ENCODE measurements at regions not wholly inside any gene's neighbourhood (a gene's known extent, or its start where the extent isn't known, plus 50 kb on each side); places are given as distances from the start of the nearest gene placed in this dataset.
"Not testable (repeated sequence)": the region's sequence is repeated elsewhere in the genome, so short reads cannot be mapped to it uniquely, and the experiment has no call there.

DNA sequence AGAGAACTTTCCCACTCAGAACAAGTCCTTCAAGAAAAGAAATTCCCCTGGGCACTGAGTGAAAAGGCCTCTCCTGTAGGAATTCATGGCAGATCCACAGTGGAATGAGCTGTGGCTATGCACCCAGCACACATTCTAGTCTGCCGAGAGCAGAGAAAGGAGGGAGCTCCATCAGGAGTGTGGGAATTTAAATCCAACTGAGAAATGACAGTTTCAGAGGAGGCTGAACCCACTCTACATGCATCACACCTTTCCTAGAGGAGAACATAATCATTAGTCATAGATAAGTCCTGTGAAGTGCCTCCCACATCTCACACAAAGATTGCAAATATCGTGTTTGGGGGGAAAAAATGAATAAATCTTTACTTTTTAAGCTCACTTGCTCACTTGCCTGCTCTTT is 530.2 kb upstream of the HTR1E start:
- ATAC-seq (ENCODE audit: low read depth), result no peak
- Histone ChIP-seq H3K9me3 (ENCODE audit: severe bottlenecking) (no peaks in the 10 kb centered on the region), H3K4me1 (ENCODE audit: insufficient read depth, poor library complexity, severe bottlenecking) (no peaks in the 10 kb centered on the region), H3K36me3 (ENCODE audit: low read depth) (no peaks in the 10 kb centered on the region), H3K27me3 (ENCODE audit: insufficient read depth, poor library complexity, severe bottlenecking) (no peaks in the 10 kb centered on the region), H3K27ac (ENCODE audit: poor library complexity, severe bottlenecking) (no peak overlapping the region), H3K4me3 (ENCODE audit: severe bottlenecking) (no peak overlapping the region)
- TF ChIP-seq, protein P1, sequence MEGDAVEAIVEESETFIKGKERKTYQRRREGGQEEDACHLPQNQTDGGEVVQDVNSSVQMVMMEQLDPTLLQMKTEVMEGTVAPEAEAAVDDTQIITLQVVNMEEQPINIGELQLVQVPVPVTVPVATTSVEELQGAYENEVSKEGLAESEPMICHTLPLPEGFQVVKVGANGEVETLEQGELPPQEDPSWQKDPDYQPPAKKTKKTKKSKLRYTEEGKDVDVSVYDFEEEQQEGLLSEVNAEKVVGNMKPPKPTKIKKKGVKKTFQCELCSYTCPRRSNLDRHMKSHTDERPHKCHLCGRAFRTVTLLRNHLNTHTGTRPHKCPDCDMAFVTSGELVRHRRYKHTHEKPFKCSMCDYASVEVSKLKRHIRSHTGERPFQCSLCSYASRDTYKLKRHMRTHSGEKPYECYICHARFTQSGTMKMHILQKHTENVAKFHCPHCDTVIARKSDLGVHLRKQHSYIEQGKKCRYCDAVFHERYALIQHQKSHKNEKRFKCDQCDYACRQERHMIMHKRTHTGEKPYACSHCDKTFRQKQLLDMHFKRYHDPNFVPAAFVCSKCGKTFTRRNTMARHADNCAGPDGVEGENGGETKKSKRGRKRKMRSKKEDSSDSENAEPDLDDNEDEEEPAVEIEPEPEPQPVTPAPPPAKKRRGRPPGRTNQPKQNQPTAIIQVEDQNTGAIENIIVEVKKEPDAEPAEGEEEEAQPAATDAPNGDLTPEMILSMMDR (IDR thresholded peaks at IDR 0.05; ENCODE audit: poor library complexity, severe bottlenecking), result no peak
- no peak for DNase-seq (ENCODE audit: low spot score)

DNA sequence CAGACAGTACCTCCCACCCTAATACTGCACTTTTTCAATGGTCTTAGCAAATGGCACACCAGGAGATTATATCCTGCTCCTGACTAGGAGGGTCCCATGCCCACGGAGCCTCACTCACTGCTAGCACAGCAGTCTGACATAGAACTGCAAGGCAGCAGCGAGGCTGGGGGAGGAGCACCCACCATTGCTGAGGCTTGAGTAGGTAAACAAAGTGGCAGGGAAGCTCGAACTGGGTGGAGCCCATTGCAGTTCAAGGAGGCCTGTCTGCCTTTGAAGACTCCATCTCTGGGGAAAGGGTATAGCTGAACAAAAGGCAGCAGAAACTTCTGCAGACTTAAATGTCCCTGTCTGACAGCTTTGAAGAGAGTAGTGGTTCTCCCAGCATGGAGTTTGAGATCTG is 544.5 kb upstream of the HTR1E start:
- H3K4me3 ChIP-seq (ENCODE audit: severe bottlenecking); DNase-seq (ENCODE audit: low spot score); H3K36me3 ChIP-seq (ENCODE audit: low read depth); H3K4me1 ChIP-seq (ENCODE audit: insufficient read depth, poor library complexity, severe bottlenecking); H3K27me3 ChIP-seq (ENCODE audit: insufficient read depth, poor library complexity, severe bottlenecking); ATAC-seq (ENCODE audit: low read depth); H3K9me3 ChIP-seq (ENCODE audit: severe bottlenecking); H3K27ac ChIP-seq (ENCODE audit: poor library complexity, severe bottlenecking): not testable (repeated sequence)

DNA sequence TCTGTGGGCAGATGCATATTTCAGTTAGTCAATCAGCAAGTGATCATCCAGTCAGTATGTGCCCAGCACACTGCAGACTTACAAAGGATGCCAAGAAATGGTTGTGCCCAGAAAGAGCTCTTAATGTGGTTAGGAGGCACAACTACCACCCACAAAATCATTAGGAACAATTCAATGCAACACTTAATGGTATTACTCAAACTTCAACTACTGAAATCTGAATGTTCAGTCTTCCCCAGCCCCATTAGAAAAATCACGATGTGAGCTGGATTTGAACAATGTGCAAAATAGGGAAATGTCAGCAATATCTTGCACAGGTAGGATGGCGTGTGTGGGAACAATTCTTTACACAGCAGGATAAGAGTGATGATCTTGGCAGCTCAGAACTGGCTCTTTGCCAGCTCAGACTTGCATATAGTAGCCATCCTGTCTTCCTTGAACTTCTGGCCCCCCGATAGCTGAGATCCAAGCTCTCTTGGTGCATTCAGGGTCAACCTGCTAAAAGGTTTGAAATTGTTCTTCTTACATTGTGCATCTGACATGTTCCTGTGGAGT is 556.7 kb upstream of the HTR1E start:
- DNase-seq (ENCODE audit: low spot score) (no peak), ATAC-seq (ENCODE audit: low read depth) (no peak)
- TF ChIP-seq, protein P1 (IDR thresholded peaks at IDR 0.05; ENCODE audit: poor library complexity, severe bottlenecking), result no peak
- Histone ChIP-seq H3K27me3 (ENCODE audit: insufficient read depth, poor library complexity, severe bottlenecking) (no peaks in the 10 kb centered on the region), H3K9me3 (ENCODE audit: severe bottlenecking) (no peaks in the 10 kb centered on the region), H3K27ac (ENCODE audit: poor library complexity, severe bottlenecking) (no peak overlapping the region), H3K36me3 (ENCODE audit: low read depth) (no peaks in the 10 kb centered on the region), H3K4me1 (ENCODE audit: insufficient read depth, poor library complexity, severe bottlenecking) (no peaks in the 10 kb centered on the region), H3K4me3 (ENCODE audit: severe bottlenecking) (no peak overlapping the region)

DNA sequence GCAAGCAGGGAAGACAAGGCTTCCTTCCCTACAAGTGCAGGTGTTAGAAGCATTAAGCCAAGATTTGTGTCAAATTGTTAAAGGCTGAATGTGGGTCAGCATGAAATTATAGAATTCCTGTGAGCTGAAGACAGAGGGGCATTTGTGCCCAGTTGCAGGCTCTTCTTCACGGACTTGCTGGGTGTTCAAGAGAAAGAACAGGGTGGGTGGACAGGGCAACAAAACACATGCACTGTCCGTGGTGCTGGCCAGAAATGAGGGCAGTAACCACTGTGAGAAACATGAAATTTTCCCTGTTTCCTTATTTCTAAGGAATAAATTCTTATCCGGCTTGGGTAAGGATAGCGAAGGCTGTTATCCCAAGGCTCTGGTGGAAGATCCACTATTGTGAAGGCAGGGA is 579.5 kb upstream of the HTR1E start:
- no peak for DNase-seq (ENCODE audit: low spot score)
- Histone ChIP-seq H3K36me3 (ENCODE audit: low read depth) (no peaks in the 10 kb centered on the region), H3K9me3 (ENCODE audit: severe bottlenecking) (no peaks in the 10 kb centered on the region), H3K4me3 (ENCODE audit: severe bottlenecking) (no peak overlapping the region), H3K27ac (ENCODE audit: poor library complexity, severe bottlenecking) (no peak overlapping the region), H3K27me3 (ENCODE audit: insufficient read depth, poor library complexity, severe bottlenecking) (no peaks in the 10 kb centered on the region), H3K4me1 (ENCODE audit: insufficient read depth, poor library complexity, severe bottlenecking) (no peaks in the 10 kb centered on the region)
- ATAC-seq (ENCODE audit: low read depth), result no peak
- TF ChIP-seq, protein P1 (IDR thresholded peaks at IDR 0.05; ENCODE audit: poor library complexity, severe bottlenecking), result no peak

DNA sequence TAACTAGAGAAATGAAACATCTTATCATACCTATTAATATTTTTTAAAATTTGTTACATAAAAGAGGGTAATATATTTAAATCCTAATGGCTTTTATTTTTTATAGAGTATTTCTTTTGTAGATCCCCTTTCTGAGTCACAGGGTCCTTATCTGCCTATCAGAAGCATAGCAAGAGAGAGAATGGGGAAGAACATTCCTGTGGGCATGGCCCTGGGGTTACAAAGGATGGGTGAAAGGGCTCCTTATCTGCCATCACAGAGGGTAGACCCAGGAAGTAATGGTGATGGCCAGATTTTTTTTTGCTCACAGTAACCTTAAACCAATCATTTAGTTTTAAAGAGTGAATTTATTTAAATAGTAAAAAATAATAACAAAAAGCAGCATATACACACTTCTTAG is 582.1 kb upstream of the HTR1E start:
- no peak for ATAC-seq (ENCODE audit: low read depth)
- H3K27ac ChIP-seq (ENCODE audit: poor library complexity, severe bottlenecking), result no peak overlapping the region
- no peak overlapping the region for H3K4me3 ChIP-seq (ENCODE audit: severe bottlenecking)
- TF ChIP-seq, protein P1 (IDR thresholded peaks at IDR 0.05; ENCODE audit: poor library complexity, severe bottlenecking), result no peak
- no peaks in the 10 kb centered on the region for H3K9me3 ChIP-seq (ENCODE audit: severe bottlenecking)
- no peaks in the 10 kb centered on the region for H3K27me3 ChIP-seq (ENCODE audit: insufficient read depth, poor library complexity, severe bottlenecking)
- DNase-seq (ENCODE audit: low spot score), result no peak
- no peaks in the 10 kb centered on the region for H3K4me1 ChIP-seq (ENCODE audit: insufficient read depth, poor library complexity, severe bottlenecking)
- no peaks in the 10 kb centered on the region for H3K36me3 ChIP-seq (ENCODE audit: low read depth)

All from RWPE2 (cell line).